BLaER1 treated with 17β-estradiol and CSF1 and Interleukin-3, amounts not matched to agents 10 nM and 100 nM (cell line): ENCODE measurements at regions not wholly inside any gene's neighbourhood (a gene's known extent, or its start where the extent isn't known, plus 50 kb on each side); places are given as distances from the start of the nearest gene placed in this dataset.

Experiments
- H3K27ac ChIP-seq, 11 experiments: shearing (Covaris generic); formaldehyde crosslinking; 2 replicates each; pipeline ENCODE4 v1.8.1; 2022
- H3K27me3 ChIP-seq, 11 experiments: shearing (Covaris generic); formaldehyde crosslinking; 2 replicates each; pipeline ENCODE4 v1.8.1; 2022
- H3K36me3 ChIP-seq, 11 experiments: shearing (Covaris generic); formaldehyde crosslinking; 2 replicates each; pipeline ENCODE4 v1.8.1; 2022
- H3K4me1 ChIP-seq, 10 experiments: shearing (Covaris generic); formaldehyde crosslinking; 2 replicates each; pipeline ENCODE4 v1.8.1; 2022
- H3K4me2 ChIP-seq, 11 experiments: shearing (Covaris generic); formaldehyde crosslinking; 2 replicates each; pipeline ENCODE4 v1.8.1; 2022
- H3K4me3 ChIP-seq, 10 experiments: shearing (Covaris generic); formaldehyde crosslinking; 2 replicates each; pipeline ENCODE4 v1.8.1; 2022
- H3K9ac ChIP-seq, 11 experiments: shearing (Covaris generic); formaldehyde crosslinking; 2 replicates each; pipeline ENCODE4 v1.8.1; 2022
- H3K9me3 ChIP-seq, 11 experiments: shearing (Covaris generic); formaldehyde crosslinking; replicated peaks in 1 of 11; 2 replicates each; pipeline ENCODE4 v1.8.1; 2022
- H4K20me1 ChIP-seq, 11 experiments: shearing (Covaris generic); formaldehyde crosslinking; 2 replicates each; pipeline ENCODE4 v1.8.1; 2022
- Cebpa-rat ChIP-seq, 11 experiments: shearing (Covaris generic); IDR thresholded peaks; 2 replicates each; pipeline ENCODE4 v1.8.1; 2022

GRCh38 chr4:116839826-116840225 lies 245.6 kb downstream of the TRAM1L1 start:
- H3K4me1 ChIP-seq, result peaks cover 11 to 21% (median 15%) of the 10 kb centered on the region in 10 experiments
- no peaks in the 10 kb centered on the region for H3K9me3 ChIP-seq
- H4K20me1 ChIP-seq, result no peaks in the 10 kb centered on the region
- peak in 1 of 11 experiments; percentile 37; a peak in 1 of 22 replicates for TF ChIP-seq Cebpa-rat (IDR thresholded peaks at IDR 0.05)
- H3K27me3 ChIP-seq, result no peaks in the 10 kb centered on the region
- H3K36me3 ChIP-seq, result no peaks in the 10 kb centered on the region
- peak overlapping the region in 3 of 10 experiments; percentile 4 to 39 (median 30); a peak in 2 of 20 replicates for H3K4me3 ChIP-seq
- peak overlapping the region in 2 of 11 experiments; percentile 33 to 40; a peak in 1 of 22 replicates for H3K9ac ChIP-seq
- H3K27ac ChIP-seq, result peak overlapping the region in 8 of 11 experiments; percentile 24 to 75 (median 50); a peak in 14 of 22 replicates
- peak overlapping the region; percentile 53 to 84 (median 63) for H3K4me2 ChIP-seq

- Histone ChIP-seq H3K36me3 (no peaks in the 10 kb centered on the region), H4K20me1 (no peaks in the 10 kb centered on the region), H3K4me3 (no peak overlapping the region), H3K4me1 (peaks cover 11 to 21% (median 15%) of the 10 kb centered on the region in 10 experiments), H3K27ac (no peak overlapping the region), H3K9me3 (0 out of 22 replicates have a peak, but pooled peaks cover 0 to 3% (median 0%) of the 10 kb centered on the region in 11 experiments), H3K4me2 (no peak overlapping the region), H3K27me3 (no peaks in the 10 kb centered on the region), H3K9ac (no peak overlapping the region)
- no peak for TF ChIP-seq Cebpa-rat (IDR thresholded peaks at IDR 0.05)
Measured at GRCh38 chr4:116838609-116839008, 246.8 kb downstream of the TRAM1L1 start.

- Histone ChIP-seq H3K27me3 (no peaks in the 10 kb centered on the region), H3K4me3 (no peak overlapping the region), H3K9me3 (peaks cover 0 to 5% (median 0%) of the 10 kb centered on the region in 11 experiments; a peak in 1 of 22 replicates), H4K20me1 (no peaks in the 10 kb centered on the region), H3K36me3 (no peaks in the 10 kb centered on the region), H3K9ac (no peak overlapping the region), H3K27ac (no peak overlapping the region), H3K4me1 (no peaks in the 10 kb centered on the region), H3K4me2 (no peak overlapping the region)
- no peak for TF ChIP-seq Cebpa-rat (IDR thresholded peaks at IDR 0.05)
Measured at GRCh38 chr4:116829187-116829586, 256.2 kb downstream of the TRAM1L1 start.

GRCh38 chr4:116824172-116824571 lies 261.2 kb downstream of the TRAM1L1 start:
- no peaks in the 10 kb centered on the region for H3K27me3 ChIP-seq
- no peak overlapping the region for H3K4me3 ChIP-seq
- H3K4me1 ChIP-seq, result no peaks in the 10 kb centered on the region
- H3K4me2 ChIP-seq, result no peak overlapping the region
- H3K9me3 ChIP-seq, result no peaks in the 10 kb centered on the region; a peak in 1 of 22 replicates
- H3K36me3 ChIP-seq, result no peaks in the 10 kb centered on the region
- no peaks in the 10 kb centered on the region for H4K20me1 ChIP-seq
- TF ChIP-seq Cebpa-rat (IDR thresholded peaks at IDR 0.05), result no peak
- no peak overlapping the region for H3K9ac ChIP-seq
- H3K27ac ChIP-seq, result no peak overlapping the region

GRCh38 chr4:116811730-116812129 lies 273.6 kb downstream of the TRAM1L1 start:
- H3K27me3 ChIP-seq, result no peaks in the 10 kb centered on the region
- H3K4me3 ChIP-seq, result no peak overlapping the region
- H4K20me1 ChIP-seq, result no peaks in the 10 kb centered on the region
- no peaks in the 10 kb centered on the region for H3K36me3 ChIP-seq
- no peaks in the 10 kb centered on the region; a peak in 1 of 22 replicates for H3K9me3 ChIP-seq
- no peak overlapping the region for H3K27ac ChIP-seq
- no peak for TF ChIP-seq Cebpa-rat (IDR thresholded peaks at IDR 0.05)
- peaks cover 0 to 8% (median 7%) of the 10 kb centered on the region in 10 experiments; a peak in 14 of 20 replicates for H3K4me1 ChIP-seq
- H3K9ac ChIP-seq, result no peak overlapping the region
- H3K4me2 ChIP-seq, result no peak overlapping the region

- H3K27me3 ChIP-seq, result no peaks in the 10 kb centered on the region
- no peak for TF ChIP-seq Cebpa-rat (IDR thresholded peaks at IDR 0.05)
- H3K9me3 ChIP-seq, result no peaks in the 10 kb centered on the region
- no peak overlapping the region for H3K27ac ChIP-seq
- no peak overlapping the region for H3K4me2 ChIP-seq
- no peak overlapping the region for H3K9ac ChIP-seq
- H3K36me3 ChIP-seq, result no peaks in the 10 kb centered on the region
- no peak overlapping the region for H3K4me3 ChIP-seq
- H3K4me1 ChIP-seq, result peaks cover 0 to 18% (median 9%) of the 10 kb centered on the region in 10 experiments; a peak in 11 of 20 replicates
- no peaks in the 10 kb centered on the region for H4K20me1 ChIP-seq
Measured at GRCh38 chr4:116796022-116796421, 289.4 kb downstream of the TRAM1L1 start.

- H3K36me3 ChIP-seq, result no peaks in the 10 kb centered on the region
- no peaks in the 10 kb centered on the region for H3K27me3 ChIP-seq
- TF ChIP-seq Cebpa-rat (IDR thresholded peaks at IDR 0.05), result no peak
- peaks cover 0 to 11% (median 4%) of the 10 kb centered on the region in 10 experiments; a peak in 11 of 20 replicates for H3K4me1 ChIP-seq
- no peak overlapping the region for H3K27ac ChIP-seq
- no peaks in the 10 kb centered on the region for H4K20me1 ChIP-seq
- no peak overlapping the region for H3K4me3 ChIP-seq
- H3K9me3 ChIP-seq, result no peaks in the 10 kb centered on the region
- H3K9ac ChIP-seq, result no peak overlapping the region
- H3K4me2 ChIP-seq, result no peak overlapping the region
Measured at GRCh38 chr4:116788723-116789122, 296.7 kb downstream of the TRAM1L1 start.

GRCh38 chr4:116755051-116755450 lies 330.3 kb downstream of the TRAM1L1 start:
- Histone ChIP-seq H3K27me3 (no peaks in the 10 kb centered on the region), H3K36me3 (no peaks in the 10 kb centered on the region), H3K27ac (no peak overlapping the region), H3K9ac (no peak overlapping the region), H3K4me2 (no peak overlapping the region), H4K20me1 (no peaks in the 10 kb centered on the region), H3K4me1 (peaks cover 0 to 5% (median 0%) of the 10 kb centered on the region in 10 experiments; a peak in 1 of 20 replicates), H3K4me3 (no peak overlapping the region), H3K9me3 (no peaks in the 10 kb centered on the region)
- no peak for TF ChIP-seq Cebpa-rat (IDR thresholded peaks at IDR 0.05)

GRCh38 chr4:116752027-116752426 lies 333.3 kb downstream of the TRAM1L1 start:
- no peak overlapping the region for H3K9ac ChIP-seq
- H3K36me3 ChIP-seq, result no peaks in the 10 kb centered on the region
- H3K4me1 ChIP-seq, result peaks cover 0 to 5% (median 0%) of the 10 kb centered on the region in 10 experiments; a peak in 1 of 20 replicates
- no peaks in the 10 kb centered on the region for H3K9me3 ChIP-seq
- no peak for TF ChIP-seq Cebpa-rat (IDR thresholded peaks at IDR 0.05)
- no peaks in the 10 kb centered on the region for H4K20me1 ChIP-seq
- H3K27me3 ChIP-seq, result no peaks in the 10 kb centered on the region
- no peak overlapping the region for H3K27ac ChIP-seq
- H3K4me2 ChIP-seq, result no peak overlapping the region
- no peak overlapping the region for H3K4me3 ChIP-seq

- H3K9me3 ChIP-seq, result no peaks in the 10 kb centered on the region
- no peak for TF ChIP-seq Cebpa-rat (IDR thresholded peaks at IDR 0.05)
- no peaks in the 10 kb centered on the region for H3K27me3 ChIP-seq
- no peak overlapping the region for H3K9ac ChIP-seq
- H3K4me3 ChIP-seq, result no peak overlapping the region
- no peak overlapping the region for H3K4me2 ChIP-seq
- H3K4me1 ChIP-seq, result no peaks in the 10 kb centered on the region
- H3K27ac ChIP-seq, result no peak overlapping the region
- H3K36me3 ChIP-seq, result no peaks in the 10 kb centered on the region
- no peaks in the 10 kb centered on the region for H4K20me1 ChIP-seq
Measured at GRCh38 chr4:116736756-116737155, 348.6 kb downstream of the TRAM1L1 start.
